Neural progenitor cell (in vitro differentiated cells): ENCODE measurements at regions not wholly inside any gene's neighbourhood (a gene's known extent, or its start where the extent isn't known, plus 50 kb on each side); places are given as distances from the start of the nearest gene placed in this dataset.

Source experiments
- DNase-seq: peaks from one replicate; pipeline ENCODE4 v3.0.0-alpha.2; 2016; ENCODE audit warnings: low spot score
- H2AFZ ChIP-seq: fragments of 200-600 bp; sonication (generic); replicated peaks from 2 replicates; pipeline ENCODE4 v1.6.1; 2016; ENCODE audit warnings: antibody characterized with exemption
- H3F3A ChIP-seq: fragments of 200-600 bp; sonication (generic); 2 replicates; pipeline ENCODE4 v1.6.1; 2016; ENCODE audit warnings: antibody characterized with exemption, low read depth
- H3K27ac ChIP-seq: fragments of 200-600 bp; sonication (generic); 2 replicates; pipeline ENCODE4 v1.5.1; 2016; ENCODE audit warnings: mild to moderate bottlenecking
- H3K27me3 ChIP-seq: fragments of 200-600 bp; sonication (generic); 2 replicates; pipeline ENCODE4 v1.6.1; 2016; ENCODE audit warnings: mild to moderate bottlenecking, moderate library complexity
- H3K36me3 ChIP-seq: fragments of 200-600 bp; sonication (generic); 2 replicates; pipeline ENCODE4 v1.5.1; 2016
- H3K4me1 ChIP-seq: fragments of 200-600 bp; sonication (generic); 2 replicates; pipeline ENCODE4 v1.6.1; 2016; ENCODE audit warnings: mixed run types
- H3K4me2 ChIP-seq: fragments of 200-600 bp; sonication (generic); 2 replicates; pipeline ENCODE4 v1.6.1; 2016
- H3K4me3 ChIP-seq: fragments of 200-600 bp; sonication (generic); 2 replicates; pipeline ENCODE4 v1.5.1; 2016
- H3K79me2 ChIP-seq: fragments of 200-600 bp; sonication (generic); 2 replicates; pipeline ENCODE4 v1.6.1; 2016; ENCODE audit warnings: low read depth
- H3K9ac ChIP-seq: fragments of 200-600 bp; sonication (generic); 2 replicates; pipeline ENCODE4 v1.6.1; 2016
- H3K9me3 ChIP-seq: fragments of 200-600 bp; sonication (generic); 2 replicates; pipeline ENCODE4 v1.5.1; 2016; ENCODE audit warnings: low read depth
- H4K20me1 ChIP-seq: fragments of 200-600 bp; sonication (generic); 2 replicates; pipeline ENCODE4 v1.6.1; 2016; ENCODE audit warnings: low read depth
- H3K27ac Mint-ChIP-seq: 3 replicates; pipeline ENCODE4 v1.8.0; 2021; ENCODE audit warnings: mixed read lengths
- H3K27me3 Mint-ChIP-seq: 2 replicates; pipeline ENCODE4 v1.8.0; 2022; ENCODE audit warnings: low read depth, mild to moderate bottlenecking, inconsistent platforms, moderate library complexity, mixed read lengths; ENCODE audit not compliant: insufficient read depth
- H3K36me3 Mint-ChIP-seq: 3 replicates; pipeline ENCODE4 v1.8.0; 2021; ENCODE audit warnings: mixed read lengths
- H3K4me1 Mint-ChIP-seq: 3 replicates; pipeline ENCODE4 v1.8.0; 2021; ENCODE audit warnings: mixed read lengths
- H3K4me3 Mint-ChIP-seq: 3 replicates; pipeline ENCODE4 v1.8.0; 2021; ENCODE audit warnings: mild to moderate bottlenecking, moderate library complexity, mixed read lengths
- H3K9me3 Mint-ChIP-seq: 3 replicates; pipeline ENCODE4 v1.8.0; 2020; ENCODE audit warnings: mixed read lengths
- CTCF ChIP-seq: fragments of 200-600 bp; sonication (generic); IDR thresholded peaks from 2 replicates; pipeline ENCODE4 v1.5.1; 2017; ENCODE audit warnings: antibody characterized with exemption, mild to moderate bottlenecking
- EZH2 ChIP-seq: fragments of 200-600 bp; sonication (generic); IDR thresholded peaks from 2 replicates; pipeline ENCODE4 v1.6.1; 2017; ENCODE audit warnings: antibody characterized with exemption, mild to moderate bottlenecking, moderate library complexity
- EZH2phosphoT487 ChIP-seq: fragments of 200-600 bp; sonication (generic); IDR thresholded peaks from 2 replicates; pipeline ENCODE4 v1.6.1; 2017; ENCODE audit warnings: antibody characterized with exemption

GRCh38 chr6:119552021-119552420 is 202.5 kb upstream of the MAN1A1 start:
- no peak overlapping the region for H3K4me3 ChIP-seq
- no peaks in the 10 kb centered on the region for H3K36me3 ChIP-seq
- H3K4me2 ChIP-seq: no peak overlapping the region
- H3K4me1 ChIP-seq: no peaks in the 10 kb centered on the region
- H4K20me1 ChIP-seq: no peaks in the 10 kb centered on the region
- Mint-ChIP-seq H3K27me3 (no peaks in the 10 kb centered on the region), H3K36me3 (no peaks in the 10 kb centered on the region), H3K4me3 (no peak overlapping the region), H3K27ac (no peak overlapping the region), H3K9me3 (no peaks in the 10 kb centered on the region), H3K4me1 (no peaks in the 10 kb centered on the region)
- H3K9me3 ChIP-seq: no peaks in the 10 kb centered on the region
- no peaks in the 10 kb centered on the region for H3K27me3 ChIP-seq
- H3F3A ChIP-seq: no peaks in the 10 kb centered on the region
- no peak overlapping the region for H3K27ac ChIP-seq
- DNase-seq: no peak
- H2AFZ ChIP-seq: no peak overlapping the region
- TF ChIP-seq CTCF: no peak
- TF ChIP-seq EZH2phosphoT487: no peak
- TF ChIP-seq EZH2: no peak
- no peaks in the 10 kb centered on the region for H3K79me2 ChIP-seq
- no peak overlapping the region for H3K9ac ChIP-seq

- Histone ChIP-seq H3K9ac (no peak overlapping the region), H3K27me3 (no peaks in the 10 kb centered on the region), H3K79me2 (no peaks in the 10 kb centered on the region), H2AFZ (no peak overlapping the region), H4K20me1 (no peaks in the 10 kb centered on the region), H3K4me3 (no peak overlapping the region), H3K36me3 (no peaks in the 10 kb centered on the region), H3K27ac (no peak overlapping the region), H3F3A (no peaks in the 10 kb centered on the region), H3K4me1 (no peaks in the 10 kb centered on the region), H3K4me2 (no peak overlapping the region), H3K9me3 (no peaks in the 10 kb centered on the region)
- Mint-ChIP-seq H3K27ac (no peak overlapping the region), H3K27me3 (no peaks in the 10 kb centered on the region), H3K4me1 (no peaks in the 10 kb centered on the region), H3K36me3 (no peaks in the 10 kb centered on the region), H3K4me3 (no peak overlapping the region), H3K9me3 (no peaks in the 10 kb centered on the region)
- DNase-seq: no peak
- TF ChIP-seq EZH2: no peak
These were observed 197.5 kb upstream of the MAN1A1 start for GRCh38 chr6:119547024-119547423.

GRCh38 chr6:119545245-119545644 is 195.7 kb upstream of the MAN1A1 start:
- no peaks in the 10 kb centered on the region for H3K27me3 Mint-ChIP-seq
- no peak overlapping the region for H2AFZ ChIP-seq

More at GRCh38 chr6:119545245-119545644, 195.7 kb upstream of the MAN1A1 start:
- no peak overlapping the region for H3K4me2 ChIP-seq
- H3K36me3 Mint-ChIP-seq: no peaks in the 10 kb centered on the region
- TF ChIP-seq CTCF (no peak), EZH2phosphoT487 (no peak), EZH2 (no peak)
- H4K20me1 ChIP-seq: no peaks in the 10 kb centered on the region
- H3F3A ChIP-seq: no peaks in the 10 kb centered on the region
- H3K9me3 Mint-ChIP-seq: no peaks in the 10 kb centered on the region
- H3K79me2 ChIP-seq: no peaks in the 10 kb centered on the region
- no peak overlapping the region for H3K27ac Mint-ChIP-seq
- H3K4me1 ChIP-seq: no peaks in the 10 kb centered on the region
- H3K9me3 ChIP-seq: no peaks in the 10 kb centered on the region
- H3K4me1 Mint-ChIP-seq: no peaks in the 10 kb centered on the region
- no peak for DNase-seq
- no peaks in the 10 kb centered on the region for H3K27me3 ChIP-seq
- H3K27ac ChIP-seq: no peak overlapping the region
- H3K9ac ChIP-seq: no peak overlapping the region
- H3K36me3 ChIP-seq: no peaks in the 10 kb centered on the region
- H3K4me3 Mint-ChIP-seq: no peak overlapping the region
- H3K4me3 ChIP-seq: no peak overlapping the region
